Activated CD4-positive, alpha-beta T cell treated with anti-CD3 and anti-CD28 coated beads, Interleukin-2, Interleukin-6, amounts not matched to agents 100 ng/mL and 50 ng/mL, durations not matched to agents 16 hours and 8 hours (primary cell): ENCODE measurements at regions not wholly inside any gene's neighbourhood (a gene's known extent, or its start where the extent isn't known, plus 50 kb on each side); places are given as distances from the start of the nearest gene placed in this dataset.
"Not testable (repeated sequence)": the region's sequence is repeated elsewhere in the genome, so short reads cannot be mapped to it uniquely, and the experiment has no call there.

Source experiments
- DNase-seq: peaks from one replicate; pipeline ENCODE4 v3.0.0-alpha.2; 2020

- no peak for DNase-seq
These were observed 519.1 kb downstream of the RNF144A start for GRCh38 chr2:7436096-7436906.

DNA sequence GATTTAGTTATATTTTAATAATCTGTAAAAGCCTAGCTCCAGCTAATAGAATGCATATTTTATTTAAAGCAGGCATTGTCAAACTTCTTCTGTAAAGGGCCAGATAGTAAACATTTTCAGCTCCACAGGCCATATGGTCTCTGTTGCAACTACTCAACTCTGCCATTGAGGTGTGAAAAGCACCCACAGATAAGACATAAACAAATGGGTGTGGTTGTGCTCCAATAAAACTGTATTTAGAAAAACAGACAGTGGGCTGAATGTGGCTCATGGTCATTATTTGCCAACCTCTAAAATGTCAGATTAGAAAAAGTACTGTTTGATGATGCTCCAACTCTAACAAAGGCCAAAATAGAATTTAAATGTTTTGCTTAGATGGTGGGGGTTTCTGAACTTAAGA lies 519.9 kb downstream of the RNF144A start:
- DNase-seq: peak; percentile 65

DNA sequence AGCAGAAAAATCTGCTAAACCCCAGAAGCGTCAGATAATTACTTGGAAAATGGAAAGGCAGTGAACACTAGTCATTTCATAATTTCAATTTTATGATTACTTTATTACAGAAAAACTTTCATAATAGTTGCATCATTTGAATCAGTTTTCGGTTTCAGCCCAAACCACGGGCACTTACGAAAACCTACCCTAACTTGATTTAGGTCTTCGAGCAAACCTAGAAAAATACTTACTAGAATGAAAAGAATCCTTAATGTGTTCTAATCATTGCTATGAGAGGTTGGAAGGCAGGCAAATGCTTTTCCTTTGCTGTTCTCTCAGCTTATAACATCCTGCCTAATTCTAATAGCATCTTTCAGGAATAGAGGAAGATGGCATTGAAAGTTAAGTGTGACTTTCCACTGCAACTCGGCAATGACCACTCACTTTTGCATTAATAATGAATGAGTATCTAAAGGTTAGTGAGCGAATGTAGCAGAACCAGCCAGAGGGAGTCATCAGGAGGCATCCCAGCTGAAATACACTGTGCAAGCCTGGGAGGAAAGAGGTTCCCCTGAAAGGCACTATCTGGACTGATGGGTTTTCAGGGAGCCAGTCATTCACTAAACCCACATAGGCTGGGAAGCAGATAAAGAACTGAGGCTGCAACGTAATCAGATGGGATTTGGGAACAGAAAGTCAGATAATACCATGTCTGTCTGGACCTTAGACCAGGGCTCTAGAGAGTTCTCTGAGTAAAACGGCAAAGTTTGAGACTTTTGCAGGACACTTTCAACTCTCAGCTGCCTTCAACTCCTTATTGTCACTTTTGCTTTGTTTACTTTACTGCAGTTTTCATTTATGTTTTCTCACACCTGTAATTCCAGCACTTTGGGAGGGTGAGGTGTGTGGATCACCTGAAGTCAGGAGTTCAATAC lies 520.8 kb downstream of the RNF144A start:
- peak; percentile 79 for DNase-seq

DNA sequence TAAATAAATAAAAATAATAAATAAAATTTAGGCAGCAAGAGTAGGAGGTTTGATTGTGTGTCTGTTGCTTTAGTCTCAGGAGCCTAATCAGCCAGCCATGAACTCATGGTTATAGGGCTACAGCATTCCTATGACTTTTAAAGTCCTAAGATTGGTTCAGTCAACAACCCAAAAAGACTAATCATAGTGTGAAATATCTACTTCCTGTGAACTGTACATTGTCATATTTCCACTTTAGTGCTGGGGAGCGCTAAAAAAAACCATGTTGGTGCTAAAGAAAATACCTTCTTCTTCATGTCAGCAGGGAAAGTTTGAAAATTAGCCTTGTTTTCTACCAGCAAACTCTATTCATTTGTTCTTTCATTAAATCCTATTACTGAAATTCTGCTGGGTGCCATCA lies 521.6 kb downstream of the RNF144A start:
- DNase-seq: no peak

DNA sequence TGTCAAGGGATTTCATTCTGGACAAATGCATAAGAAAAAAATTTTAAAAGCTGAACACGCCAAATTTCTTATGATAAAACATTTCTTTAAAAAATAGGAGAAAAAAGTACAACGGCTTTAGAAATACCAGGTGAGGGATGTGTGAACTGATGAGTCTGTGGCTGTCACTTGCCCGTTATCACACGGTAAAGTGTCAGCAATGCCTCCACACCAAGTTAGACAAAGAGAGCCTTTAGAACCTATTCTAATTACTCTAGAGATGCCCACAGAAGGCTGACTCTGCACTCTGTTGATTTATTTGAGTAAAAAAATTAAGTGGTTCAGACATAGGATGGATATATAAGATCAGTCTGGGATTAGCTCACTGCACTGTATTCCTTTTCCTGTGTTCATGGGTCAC lies 523.8 kb downstream of the RNF144A start:
- DNase-seq: no peak

DNA sequence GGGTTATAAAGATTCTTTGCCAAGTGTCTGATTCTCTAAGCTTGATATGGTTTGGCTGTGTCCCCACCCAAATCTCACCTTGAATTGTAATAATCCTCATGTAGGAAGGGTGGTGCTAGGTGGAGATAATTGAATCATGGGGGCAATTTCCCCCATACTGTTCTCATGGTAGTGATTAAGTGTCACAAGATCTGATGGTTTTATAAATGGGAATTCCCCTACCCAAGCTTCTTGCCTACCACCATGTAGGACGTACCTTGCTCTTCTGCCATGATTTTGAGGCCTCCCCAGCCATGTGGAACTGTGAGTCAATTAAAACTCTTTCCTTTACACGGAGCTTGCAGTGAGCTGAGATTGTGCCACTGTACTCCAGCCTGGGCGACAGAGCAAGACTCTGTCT lies 524.6 kb downstream of the RNF144A start:
- not testable (repeated sequence) for DNase-seq

DNA sequence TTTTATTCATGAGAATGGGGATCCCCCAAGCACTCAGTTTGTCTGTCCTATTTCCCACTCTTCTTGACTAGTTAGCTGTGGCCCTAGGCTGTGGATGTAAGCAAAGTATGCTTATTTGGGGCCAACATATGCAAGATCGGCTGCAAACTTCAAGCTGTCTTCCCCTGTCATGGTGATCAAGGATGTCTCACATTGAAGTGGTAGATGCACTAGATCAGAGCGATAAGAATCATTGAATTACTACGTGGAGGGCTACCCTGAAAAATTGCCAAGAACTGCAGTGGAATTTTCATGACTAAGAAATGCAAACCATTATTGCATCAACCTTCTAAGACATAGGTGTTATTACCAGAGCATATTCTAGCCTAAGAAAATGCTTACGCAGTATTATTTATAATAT lies 527.4 kb downstream of the RNF144A start:
- DNase-seq: no peak

GRCh38 chr2:7448578-7449264 lies 531.5 kb downstream of the RNF144A start:
- DNase-seq: no peak

GRCh38 chr2:7449298-7449697 lies 532.1 kb downstream of the RNF144A start:
- DNase-seq: no peak

- DNase-seq: peak; percentile 72
These were observed 533.1 kb downstream of the RNF144A start for GRCh38 chr2:7450188-7450832.

DNA sequence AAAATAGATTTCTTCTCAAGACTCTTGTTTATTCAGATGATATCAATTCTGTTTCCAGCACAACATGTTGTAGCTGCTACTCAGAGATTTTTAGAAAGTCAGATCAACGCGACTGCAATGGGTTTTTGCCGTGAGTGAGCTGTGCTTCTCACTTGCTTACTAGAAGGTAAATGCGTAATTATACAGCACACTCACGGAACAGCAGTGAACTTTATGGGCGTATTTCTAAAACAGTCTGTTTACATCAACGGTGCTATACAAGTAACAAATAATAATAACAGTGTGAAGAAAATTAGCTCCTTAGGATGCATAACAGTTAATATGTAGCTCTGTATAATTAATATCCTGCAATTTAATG lies 533.6 kb downstream of the RNF144A start:
- peak; percentile 56 for DNase-seq

- DNase-seq: peak; percentile 58
These were observed 535.1 kb downstream of the RNF144A start for GRCh38 chr2:7452110-7452876.

DNA sequence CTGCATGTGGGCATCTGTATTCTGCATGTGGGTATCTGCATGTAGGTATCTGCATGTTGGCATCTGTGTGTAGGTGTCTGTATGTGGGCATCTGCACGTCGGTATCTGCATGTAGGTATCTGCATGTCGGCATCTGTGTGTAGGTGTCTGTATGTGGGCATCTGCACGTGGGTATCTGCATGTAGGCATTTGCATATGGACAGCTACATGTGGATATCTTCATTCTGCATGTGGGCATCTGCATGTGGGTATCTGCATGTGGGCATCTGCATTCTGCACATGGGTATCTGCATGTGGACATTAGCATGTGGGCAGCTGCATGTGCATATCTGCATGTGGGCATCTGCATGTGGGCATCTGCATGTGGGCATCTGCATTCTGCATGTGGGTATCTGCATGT lies 537.4 kb downstream of the RNF144A start:
- no peak for DNase-seq

GRCh38 chr2:7456762-7457161 lies 539.5 kb downstream of the RNF144A start:
- no peak for DNase-seq

- no peak for DNase-seq
These were observed 540.9 kb downstream of the RNF144A start for GRCh38 chr2:7458066-7458465.

GRCh38 chr2:7467782-7468447 lies 550.7 kb downstream of the RNF144A start:
- peak; percentile 70 for DNase-seq

- no peak for DNase-seq
These were observed 551.2 kb downstream of the RNF144A start for GRCh38 chr2:7468448-7468828.

DNA sequence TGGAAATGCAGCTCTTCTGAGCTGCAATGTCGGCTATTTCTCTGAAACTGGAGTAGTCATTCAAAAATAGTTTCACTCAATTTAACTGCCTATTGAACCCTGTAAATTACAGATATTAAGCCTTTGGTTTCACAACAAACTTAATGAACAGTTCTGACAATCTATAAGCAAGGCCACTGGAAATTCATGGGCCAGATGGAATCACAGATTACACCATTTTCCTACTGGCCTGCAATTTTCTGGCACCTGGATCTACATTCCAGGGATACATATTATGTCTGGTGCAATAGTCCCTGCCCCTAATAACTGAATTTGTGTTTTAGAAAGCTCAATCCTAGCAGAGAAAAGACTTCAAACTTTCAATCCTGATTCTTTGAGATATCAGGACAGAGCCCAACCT lies 551.7 kb downstream of the RNF144A start:
- DNase-seq: no peak

DNA sequence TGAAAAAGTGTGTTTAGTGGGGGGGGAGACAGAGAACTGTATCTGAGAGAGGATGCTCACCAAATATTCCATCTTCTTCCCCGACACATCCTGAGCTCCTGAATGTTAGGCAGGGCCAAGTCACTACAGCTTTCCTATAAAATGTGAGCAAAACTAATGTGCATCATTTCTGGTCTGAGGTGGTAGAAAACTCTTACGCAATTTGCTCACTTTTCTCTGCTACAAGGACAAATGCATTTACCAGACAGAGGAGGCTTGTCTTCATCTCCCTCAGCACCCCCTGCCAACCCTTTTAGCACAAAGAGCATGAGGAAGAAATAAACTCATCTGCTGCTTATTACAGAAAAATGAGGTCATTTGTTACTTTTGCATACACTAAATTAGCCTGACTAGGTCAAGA lies 554.0 kb downstream of the RNF144A start:
- no peak for DNase-seq

DNA sequence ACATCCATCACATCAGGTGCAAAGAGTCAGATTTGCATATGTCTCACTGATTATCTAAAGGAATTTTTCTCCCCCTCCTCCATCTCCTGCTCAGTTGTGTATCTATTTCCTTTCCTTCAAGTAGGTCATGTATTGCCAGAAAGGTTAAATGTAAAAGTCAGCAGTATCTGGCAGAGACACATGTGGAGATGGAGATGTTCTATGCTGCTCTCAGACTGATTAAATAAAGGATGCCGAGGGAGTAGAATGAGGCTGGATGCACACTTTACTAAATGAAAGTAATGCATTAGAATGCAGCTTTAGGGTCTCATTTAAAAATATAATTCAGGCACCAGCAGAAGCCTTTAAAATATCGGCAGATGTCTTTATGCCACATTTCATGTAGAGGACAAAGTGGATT lies 555.3 kb downstream of the RNF144A start:
- no peak for DNase-seq

DNA sequence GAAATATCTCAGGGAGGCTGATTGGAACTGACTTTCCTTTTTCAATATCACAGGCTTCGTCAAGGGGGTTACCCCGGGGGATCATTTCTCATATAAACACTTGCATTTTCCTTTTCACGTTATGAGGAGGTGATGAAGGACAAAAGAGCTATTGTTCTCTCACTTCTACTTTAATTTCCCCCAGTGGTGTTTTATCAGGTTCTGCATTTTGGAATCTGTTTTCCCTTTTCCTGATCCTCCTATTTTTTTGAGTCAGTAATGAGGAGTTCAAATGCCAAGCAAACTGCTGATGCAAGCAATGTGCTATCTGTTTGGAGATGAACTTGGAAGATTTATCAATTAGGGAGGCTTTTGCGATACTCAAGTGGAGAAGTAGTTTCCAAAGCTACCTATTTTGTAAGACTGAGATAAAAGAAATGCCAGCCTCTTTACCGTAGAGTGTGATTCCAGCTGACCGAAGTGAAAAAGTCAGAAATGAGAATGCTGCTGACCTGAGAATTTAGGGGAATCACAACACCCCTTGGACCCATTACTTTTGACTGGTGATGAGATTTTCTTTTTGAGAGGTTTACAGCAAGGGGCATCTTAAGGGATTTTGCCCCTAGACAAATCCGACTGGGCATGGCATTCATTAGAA lies 556.0 kb downstream of the RNF144A start:
- no peak for DNase-seq
